ENCODE measurements at regions not wholly inside any gene's neighbourhood (a gene's known extent, or its start where the extent isn't known, plus 50 kb on each side); places are given as distances from the start of the nearest gene placed in this dataset.

DNA sequence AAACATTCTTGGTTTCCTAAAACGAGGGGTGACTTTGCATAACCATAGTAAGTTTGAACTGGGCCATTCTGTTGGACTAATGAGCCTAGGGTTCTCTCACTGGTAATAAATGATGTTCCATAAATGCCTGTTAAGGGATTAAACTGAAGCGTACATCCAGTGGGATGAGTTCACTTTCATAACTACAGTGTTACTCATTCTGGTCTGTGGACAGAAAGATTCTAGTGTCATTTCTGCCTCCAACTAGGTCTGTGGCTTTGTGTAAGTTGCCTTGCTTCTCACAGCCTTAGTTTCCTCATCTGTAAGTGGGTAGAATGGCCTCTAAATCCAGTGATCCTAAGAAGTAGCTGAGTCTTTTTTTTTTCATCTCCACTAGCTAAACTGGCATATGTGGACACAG lies 1860.6 kb upstream of the PIK3C3 start:
- TF ChIP-seq, protein P1, sequence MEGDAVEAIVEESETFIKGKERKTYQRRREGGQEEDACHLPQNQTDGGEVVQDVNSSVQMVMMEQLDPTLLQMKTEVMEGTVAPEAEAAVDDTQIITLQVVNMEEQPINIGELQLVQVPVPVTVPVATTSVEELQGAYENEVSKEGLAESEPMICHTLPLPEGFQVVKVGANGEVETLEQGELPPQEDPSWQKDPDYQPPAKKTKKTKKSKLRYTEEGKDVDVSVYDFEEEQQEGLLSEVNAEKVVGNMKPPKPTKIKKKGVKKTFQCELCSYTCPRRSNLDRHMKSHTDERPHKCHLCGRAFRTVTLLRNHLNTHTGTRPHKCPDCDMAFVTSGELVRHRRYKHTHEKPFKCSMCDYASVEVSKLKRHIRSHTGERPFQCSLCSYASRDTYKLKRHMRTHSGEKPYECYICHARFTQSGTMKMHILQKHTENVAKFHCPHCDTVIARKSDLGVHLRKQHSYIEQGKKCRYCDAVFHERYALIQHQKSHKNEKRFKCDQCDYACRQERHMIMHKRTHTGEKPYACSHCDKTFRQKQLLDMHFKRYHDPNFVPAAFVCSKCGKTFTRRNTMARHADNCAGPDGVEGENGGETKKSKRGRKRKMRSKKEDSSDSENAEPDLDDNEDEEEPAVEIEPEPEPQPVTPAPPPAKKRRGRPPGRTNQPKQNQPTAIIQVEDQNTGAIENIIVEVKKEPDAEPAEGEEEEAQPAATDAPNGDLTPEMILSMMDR (conservative IDR thresholded peaks at IDR 0.05; ENCODE audit: low read length) = no peak
- TF ChIP-seq EZH2phosphoT487 (IDR thresholded peaks at IDR 0.05; ENCODE audit: borderline replicate concordance, low read depth, low read length) = no peak
- intact Hi-C loops (cut with micrococcal nuclease; ENCODE audit: unreplicated experiment) = no loop called here
- H3K27ac ChIP-seq (ENCODE audit: low read depth, low read length, poor library complexity, severe bottlenecking) = no peak overlapping the region
- H3K36me3 ChIP-seq (ENCODE audit: insufficient read depth, low read length) = no peaks in the 10 kb centered on the region
- ChIA-PET POLR2A (no interaction called here), CTCF (ENCODE audit: unreplicated experiment) (no interaction called here)
- no peaks in the 10 kb centered on the region for H3K4me1 ChIP-seq (ENCODE audit: insufficient read depth, low read length, poor library complexity, severe bottlenecking)
- H4K20me1 ChIP-seq (ENCODE audit: insufficient read depth, low read length) = no peaks in the 10 kb centered on the region
- no peaks in the 10 kb centered on the region for H3K79me2 ChIP-seq (ENCODE audit: insufficient read depth, low read depth, low read length)
- BruUV-seq (replicated peaks) = no TSS peak
- H3K4me3 ChIP-seq (ENCODE audit: low read depth, low read length, poor library complexity, severe bottlenecking) = no peak overlapping the region
- no peak for DNase-seq (ENCODE audit: low spot score)
- H3K9me2 ChIP-seq (ENCODE audit: insufficient read depth, low read length) = no peaks in the 10 kb centered on the region
- no peaks in the 10 kb centered on the region for H3K9me3 ChIP-seq (ENCODE audit: low read length)
- H2AFZ ChIP-seq (ENCODE audit: low read length) = no peak overlapping the region
- H3K4me2 ChIP-seq (ENCODE audit: low read length) = no peak overlapping the region

DNA sequence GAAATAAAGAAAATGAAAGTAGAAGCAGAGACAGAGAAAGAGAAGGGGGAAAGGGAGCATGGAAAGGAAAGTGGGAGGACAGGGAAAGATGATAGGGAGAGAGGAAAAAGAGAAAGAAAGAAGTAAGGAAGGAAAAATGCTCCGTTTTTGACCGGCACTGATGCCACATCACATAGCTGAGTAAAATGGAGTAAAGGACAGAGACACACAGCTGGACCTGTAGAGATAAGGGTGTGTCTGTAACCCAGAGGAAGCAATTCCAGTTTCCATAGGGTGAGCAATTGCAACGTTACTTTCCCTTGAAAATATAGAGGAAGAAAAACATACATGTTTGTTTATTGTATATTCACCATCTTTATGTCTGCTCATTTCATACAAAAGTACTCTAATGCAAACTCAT lies 1866.9 kb upstream of the PIK3C3 start:
- no peak for TF ChIP-seq EZH2phosphoT487 (IDR thresholded peaks at IDR 0.05; ENCODE audit: borderline replicate concordance, low read depth, low read length)
- TF ChIP-seq, protein P1 (conservative IDR thresholded peaks at IDR 0.05; ENCODE audit: low read length) = no peak
- H3K4me3 ChIP-seq (ENCODE audit: low read depth, low read length, poor library complexity, severe bottlenecking) = no peak overlapping the region
- H4K20me1 ChIP-seq (ENCODE audit: insufficient read depth, low read length) = no peaks in the 10 kb centered on the region
- ChIA-PET CTCF (ENCODE audit: unreplicated experiment) (no interaction called here), POLR2A (no interaction called here)
- no peak overlapping the region for H3K27ac ChIP-seq (ENCODE audit: low read depth, low read length, poor library complexity, severe bottlenecking)
- no peaks in the 10 kb centered on the region for H3K9me3 ChIP-seq (ENCODE audit: low read length)
- BruUV-seq (replicated peaks) = no TSS peak
- no peaks in the 10 kb centered on the region for H3K4me1 ChIP-seq (ENCODE audit: insufficient read depth, low read length, poor library complexity, severe bottlenecking)
- intact Hi-C loops (cut with micrococcal nuclease; ENCODE audit: unreplicated experiment) = no loop called here
- H3K79me2 ChIP-seq (ENCODE audit: insufficient read depth, low read depth, low read length) = no peaks in the 10 kb centered on the region
- H3K9me2 ChIP-seq (ENCODE audit: insufficient read depth, low read length) = no peaks in the 10 kb centered on the region
- H2AFZ ChIP-seq (ENCODE audit: low read length) = no peak overlapping the region
- H3K36me3 ChIP-seq (ENCODE audit: insufficient read depth, low read length) = no peaks in the 10 kb centered on the region
- no peak for DNase-seq (ENCODE audit: low spot score)
- H3K4me2 ChIP-seq (ENCODE audit: low read length) = no peak overlapping the region

DNA sequence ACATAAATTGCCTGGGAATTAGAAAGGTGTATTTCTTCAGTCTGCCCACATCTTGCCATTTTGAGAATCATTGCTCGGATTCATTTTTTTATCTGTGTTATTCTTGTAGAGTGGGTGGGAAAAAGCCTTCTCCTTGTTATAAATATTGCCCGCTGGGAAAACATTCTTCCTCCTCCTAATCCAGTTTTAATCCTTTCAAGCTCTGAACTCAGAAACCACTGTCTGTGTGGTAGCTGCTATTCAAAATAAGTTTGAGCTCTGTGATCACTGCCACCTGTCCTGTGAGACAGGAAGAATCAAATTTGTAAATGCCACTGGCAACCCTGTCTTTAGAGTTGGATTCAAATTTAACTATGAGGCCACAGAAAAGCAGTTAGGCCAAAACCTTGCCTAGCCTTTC lies 1875.2 kb upstream of the PIK3C3 start:
- Histone ChIP-seq H3K36me3 (ENCODE audit: insufficient read depth, low read length) (no peaks in the 10 kb centered on the region), H3K4me3 (ENCODE audit: low read depth, low read length, poor library complexity, severe bottlenecking) (no peak overlapping the region), H3K4me1 (ENCODE audit: insufficient read depth, low read length, poor library complexity, severe bottlenecking) (no peaks in the 10 kb centered on the region), H2AFZ (ENCODE audit: low read length) (no peak overlapping the region), H4K20me1 (ENCODE audit: insufficient read depth, low read length) (no peaks in the 10 kb centered on the region), H3K27ac (ENCODE audit: low read depth, low read length, poor library complexity, severe bottlenecking) (no peak overlapping the region), H3K4me2 (ENCODE audit: low read length) (no peak overlapping the region), H3K9me2 (ENCODE audit: insufficient read depth, low read length) (no peaks in the 10 kb centered on the region), H3K79me2 (ENCODE audit: insufficient read depth, low read depth, low read length) (no peaks in the 10 kb centered on the region), H3K9me3 (ENCODE audit: low read length) (no peaks in the 10 kb centered on the region)
- ChIA-PET POLR2A (no interaction called here), CTCF (ENCODE audit: unreplicated experiment) (no interaction called here)
- intact Hi-C loops (cut with micrococcal nuclease; ENCODE audit: unreplicated experiment) = no loop called here
- no peak for DNase-seq (ENCODE audit: low spot score)
- no TSS peak for BruUV-seq (replicated peaks)
- TF ChIP-seq, protein P1 (conservative IDR thresholded peaks at IDR 0.05; ENCODE audit: low read length) = no peak
- no peak for TF ChIP-seq EZH2phosphoT487 (IDR thresholded peaks at IDR 0.05; ENCODE audit: borderline replicate concordance, low read depth, low read length)
